Progenitor cell of endocrine pancreas (in vitro differentiated cells): ENCODE measurements at regions not wholly inside any gene's neighbourhood (a gene's known extent, or its start where the extent isn't known, plus 50 kb on each side); places are given as distances from the start of the nearest gene placed in this dataset.

ENCODE experiments used
- DNase-seq: peaks from one replicate; pipeline ENCODE4 v3.0.0; 2021; ENCODE audit warnings: low spot score; ENCODE audit not compliant: unreplicated experiment
- H3K27ac Mint-ChIP-seq: 2 replicates; pipeline ENCODE4 v1.8.0; 2021; ENCODE audit warnings: mild to moderate bottlenecking, moderate library complexity, mixed read lengths
- H3K27me3 Mint-ChIP-seq: 2 replicates; pipeline ENCODE4 v1.8.0; 2021; ENCODE audit warnings: mixed read lengths
- H3K36me3 Mint-ChIP-seq: 2 replicates; pipeline ENCODE4 v1.8.0; 2022; ENCODE audit warnings: mixed read lengths; ENCODE audit not compliant: insufficient read depth
- H3K4me1 Mint-ChIP-seq: 2 replicates; pipeline ENCODE4 v1.8.0; 2021; ENCODE audit warnings: low read depth, mixed read lengths
- H3K4me3 Mint-ChIP-seq: 2 replicates; pipeline ENCODE4 v1.8.0; 2021; ENCODE audit warnings: low read depth, mild to moderate bottlenecking, moderate library complexity, mixed read lengths
- H3K9me3 Mint-ChIP-seq: 2 replicates; pipeline ENCODE4 v1.8.0; 2021; ENCODE audit warnings: low read depth, mixed read lengths
- TF ChIP-seq, protein P1 (sequence below): fragments of 200-600 bp; sonication (generic); IDR thresholded peaks from one replicate; pipeline ENCODE4 v1.5.0; 2021; ENCODE audit warnings: antibody characterized with exemption, mild to moderate bottlenecking; ENCODE audit not compliant: unreplicated experiment

DNA sequence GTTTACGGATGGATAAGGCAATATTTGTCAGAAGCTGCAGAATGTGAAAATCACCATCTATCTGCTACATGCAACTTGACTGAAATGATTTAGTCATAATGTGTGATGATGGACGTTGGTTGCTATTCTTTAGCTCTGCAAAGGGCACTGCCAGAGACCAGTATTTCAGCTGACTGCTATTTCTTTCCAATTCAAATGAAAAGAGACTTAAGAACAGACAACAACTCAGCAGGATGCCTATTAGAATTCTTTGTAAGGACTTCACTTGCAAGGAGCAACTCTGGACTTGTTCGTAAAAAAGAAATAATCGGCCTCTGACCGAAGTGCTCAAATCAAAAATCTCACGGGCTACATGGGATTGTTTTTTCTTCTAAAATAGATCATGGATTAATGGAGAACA is 262.7 kb downstream of the DHX15 start:
- no peak for DNase-seq
- Mint-ChIP-seq H3K36me3 (no peaks in the 10 kb centered on the region), H3K27me3 (peaks cover 77% of the 10 kb centered on the region), H3K27ac (no peak overlapping the region), H3K9me3 (no peaks in the 10 kb centered on the region), H3K4me1 (no peaks in the 10 kb centered on the region), H3K4me3 (no peak overlapping the region)
- TF ChIP-seq, protein P1, sequence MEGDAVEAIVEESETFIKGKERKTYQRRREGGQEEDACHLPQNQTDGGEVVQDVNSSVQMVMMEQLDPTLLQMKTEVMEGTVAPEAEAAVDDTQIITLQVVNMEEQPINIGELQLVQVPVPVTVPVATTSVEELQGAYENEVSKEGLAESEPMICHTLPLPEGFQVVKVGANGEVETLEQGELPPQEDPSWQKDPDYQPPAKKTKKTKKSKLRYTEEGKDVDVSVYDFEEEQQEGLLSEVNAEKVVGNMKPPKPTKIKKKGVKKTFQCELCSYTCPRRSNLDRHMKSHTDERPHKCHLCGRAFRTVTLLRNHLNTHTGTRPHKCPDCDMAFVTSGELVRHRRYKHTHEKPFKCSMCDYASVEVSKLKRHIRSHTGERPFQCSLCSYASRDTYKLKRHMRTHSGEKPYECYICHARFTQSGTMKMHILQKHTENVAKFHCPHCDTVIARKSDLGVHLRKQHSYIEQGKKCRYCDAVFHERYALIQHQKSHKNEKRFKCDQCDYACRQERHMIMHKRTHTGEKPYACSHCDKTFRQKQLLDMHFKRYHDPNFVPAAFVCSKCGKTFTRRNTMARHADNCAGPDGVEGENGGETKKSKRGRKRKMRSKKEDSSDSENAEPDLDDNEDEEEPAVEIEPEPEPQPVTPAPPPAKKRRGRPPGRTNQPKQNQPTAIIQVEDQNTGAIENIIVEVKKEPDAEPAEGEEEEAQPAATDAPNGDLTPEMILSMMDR, result no peak

- TF ChIP-seq, protein P1, result no peak
- no peaks in the 10 kb centered on the region for H3K36me3 Mint-ChIP-seq
- H3K27me3 Mint-ChIP-seq, result peaks cover 73% of the 10 kb centered on the region
- H3K4me1 Mint-ChIP-seq, result no peaks in the 10 kb centered on the region
- no peaks in the 10 kb centered on the region for H3K9me3 Mint-ChIP-seq
- H3K27ac Mint-ChIP-seq, result no peak overlapping the region
- H3K4me3 Mint-ChIP-seq, result no peak overlapping the region
- no peak for DNase-seq
Observed at GRCh38 chr4:24321131-24321530, 263.2 kb downstream of the DHX15 start.

DNA sequence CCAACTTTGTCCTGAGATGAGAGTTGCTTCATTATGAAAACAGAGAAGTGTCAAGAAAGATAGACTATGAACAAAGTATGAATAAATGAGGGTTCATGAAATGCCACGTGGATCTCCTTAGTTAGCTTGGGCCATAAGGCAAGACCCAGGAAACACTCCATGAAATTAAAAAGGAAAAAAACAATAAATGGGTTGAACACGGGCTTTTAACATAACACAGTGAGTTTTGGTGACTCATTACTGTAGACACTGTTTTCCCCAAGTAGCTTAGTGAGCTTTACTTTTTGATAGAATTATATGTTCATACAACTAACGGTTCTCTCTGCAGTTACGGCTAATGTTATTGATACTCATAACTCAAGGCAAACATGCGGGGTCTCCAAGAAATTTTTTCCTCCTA is 265.0 kb downstream of the DHX15 start:
- DNase-seq, result no peak
- TF ChIP-seq, protein P1, result no peak
- H3K4me1 Mint-ChIP-seq, result no peaks in the 10 kb centered on the region
- no peak overlapping the region for H3K4me3 Mint-ChIP-seq
- no peaks in the 10 kb centered on the region for H3K36me3 Mint-ChIP-seq
- H3K27me3 Mint-ChIP-seq, result peaks cover 56% of the 10 kb centered on the region
- H3K27ac Mint-ChIP-seq, result no peak overlapping the region
- no peaks in the 10 kb centered on the region for H3K9me3 Mint-ChIP-seq

DNA sequence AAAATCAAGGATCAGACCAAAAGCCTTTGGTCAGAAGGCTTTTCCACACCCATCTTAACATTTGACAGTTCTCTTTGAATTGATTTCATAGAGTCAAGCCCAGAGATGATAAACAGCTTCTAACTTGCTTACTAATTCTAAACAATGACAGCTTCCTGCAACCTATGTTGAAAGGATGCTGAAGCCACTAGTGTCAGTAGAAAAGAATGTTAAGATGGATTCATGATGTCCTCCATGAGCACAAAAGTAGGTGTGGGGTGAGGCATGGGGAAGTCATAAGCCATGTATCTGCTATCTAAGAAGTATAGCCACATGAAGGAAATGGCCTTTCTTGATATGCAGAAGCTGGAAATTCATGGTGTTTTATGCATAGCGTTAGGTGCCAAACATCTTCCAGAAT is 269.3 kb downstream of the DHX15 start:
- DNase-seq, result no peak
- no peak overlapping the region for H3K4me3 Mint-ChIP-seq
- H3K27ac Mint-ChIP-seq, result no peak overlapping the region
- H3K4me1 Mint-ChIP-seq, result no peaks in the 10 kb centered on the region
- H3K9me3 Mint-ChIP-seq, result peaks cover 3% of the 10 kb centered on the region
- peaks cover 16% of the 10 kb centered on the region for H3K27me3 Mint-ChIP-seq
- TF ChIP-seq, protein P1, result no peak
- H3K36me3 Mint-ChIP-seq, result no peaks in the 10 kb centered on the region

DNA sequence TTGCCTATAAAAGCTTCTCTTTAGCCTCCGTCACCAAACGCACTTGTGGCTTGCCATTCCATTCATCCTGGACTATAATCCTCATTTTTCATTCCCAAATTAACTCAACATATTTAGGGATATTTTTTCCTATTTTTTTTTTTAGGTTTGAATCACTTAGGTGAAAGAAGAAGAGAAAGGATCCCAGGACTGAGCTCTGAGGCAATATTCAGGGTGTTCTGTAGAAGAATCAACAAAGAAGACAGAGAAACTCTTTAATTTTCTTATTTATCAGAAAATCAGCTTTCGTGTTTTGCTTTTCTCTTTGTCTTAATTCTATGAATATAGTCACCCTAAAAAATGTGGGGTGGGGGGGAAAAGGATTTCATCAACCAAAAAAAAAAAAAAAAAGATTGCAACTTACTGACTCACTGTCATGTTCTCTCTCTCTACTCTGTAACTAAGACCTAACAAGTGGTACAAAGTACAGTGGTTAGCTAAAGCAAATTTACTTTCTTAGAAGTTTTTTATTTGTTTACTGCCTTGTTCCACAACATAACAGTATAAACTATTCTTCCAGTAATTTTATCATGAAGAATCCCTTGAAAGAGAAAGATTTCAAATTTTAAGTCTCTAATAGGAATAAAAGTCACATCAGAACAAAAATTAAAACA is 272.0 kb downstream of the DHX15 start:
- peaks cover 3% of the 10 kb centered on the region for H3K27me3 Mint-ChIP-seq
- TF ChIP-seq, protein P1, result no peak
- no peak for DNase-seq
- no peaks in the 10 kb centered on the region for H3K36me3 Mint-ChIP-seq
- H3K4me3 Mint-ChIP-seq, result no peak overlapping the region
- H3K4me1 Mint-ChIP-seq, result no peaks in the 10 kb centered on the region
- no peak overlapping the region for H3K27ac Mint-ChIP-seq
- H3K9me3 Mint-ChIP-seq, result peaks cover 9% of the 10 kb centered on the region
